ENCODE measurements at regions not wholly inside any gene's neighbourhood (a gene's known extent, or its start where the extent isn't known, plus 50 kb on each side); places are given as distances from the start of the nearest gene placed in this dataset.

GRCh38 chr2:595141-595815, 81.9 kb downstream of the TMEM18 start:
- intact Hi-C loops (cut with micrococcal nuclease) = no loop called here
- Mint-ChIP-seq H3K4me3 (no peak overlapping the region), H3K27me3 (peaks cover 0 to 7% of the 10 kb centered on the region in 2 donors), H3K36me3 (no peaks in the 10 kb centered on the region), H3K27ac (no peak overlapping the region), H3K9me3 (no peaks in the 10 kb centered on the region), H3K4me1 (peaks cover 0 to 1% (median 0%) of the 10 kb centered on the region in 4 donors)
- Histone ChIP-seq H3K27ac (ENCODE audit: low read depth, low read length) (no peak overlapping the region), H3K4me3 (ENCODE audit: low read length in 2 of 2) (no peak overlapping the region), H3K27me3 (ENCODE audit: insufficient read depth, low read length) (no peaks in the 10 kb centered on the region), H3K36me3 (ENCODE audit: insufficient read depth, low read length) (no peaks in the 10 kb centered on the region), H3K4me1 (ENCODE audit: insufficient read depth, low read length) (no peaks in the 10 kb centered on the region), H3K9me3 (ENCODE audit: control insufficient read depth in 1 of 2, low read length in 2 of 2) (no peaks in the 10 kb centered on the region)
- POLR2A ChIA-PET (ENCODE audit: partially characterized antibody) = no interaction called here
- DNase-seq = no peak
- CTCF ChIA-PET (ENCODE audit: partially characterized antibody) = no interaction called here

DNA sequence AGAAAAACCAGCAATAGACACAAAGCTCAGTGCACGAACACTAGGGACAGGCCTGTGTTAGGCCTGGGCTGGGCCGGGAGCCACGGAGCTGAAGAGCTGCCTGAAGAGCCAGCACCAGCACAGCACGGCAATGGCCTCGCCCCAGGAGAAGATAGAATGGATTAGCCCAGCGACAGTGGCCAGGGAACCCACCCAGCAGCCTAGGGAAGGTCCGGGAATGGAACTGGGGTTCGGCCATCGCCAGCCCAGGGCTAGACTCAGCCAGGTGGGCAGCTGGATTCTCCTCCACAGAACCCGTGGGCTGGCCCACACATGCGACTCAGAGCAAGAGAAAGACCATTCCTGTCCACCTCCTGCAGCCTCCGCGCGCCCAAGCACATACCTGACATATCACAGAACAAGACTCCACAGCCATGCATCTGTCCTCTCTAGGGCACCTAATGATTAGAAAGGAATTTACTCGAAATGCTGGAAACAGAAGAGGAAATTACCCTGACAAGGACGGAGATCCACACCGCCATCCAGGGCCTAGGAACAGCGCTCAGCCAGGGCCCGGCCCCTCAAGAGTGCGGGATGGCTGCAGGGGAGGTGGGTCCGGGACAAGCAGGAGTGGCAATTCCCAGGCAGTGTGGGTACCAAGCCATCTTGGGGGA, 82.8 kb downstream of the TMEM18 start:
- H3K4me3 ChIP-seq (ENCODE audit: low read length in 2 of 2) = no peak overlapping the region
- no peaks in the 10 kb centered on the region for H3K4me1 ChIP-seq (ENCODE audit: insufficient read depth, low read length)
- no peak for DNase-seq
- CTCF ChIA-PET (ENCODE audit: partially characterized antibody) = no interaction called here
- no peaks in the 10 kb centered on the region for H3K36me3 ChIP-seq (ENCODE audit: insufficient read depth, low read length)
- no peaks in the 10 kb centered on the region for H3K36me3 Mint-ChIP-seq
- no peak overlapping the region for H3K4me3 Mint-ChIP-seq
- peaks cover 4 to 7% of the 10 kb centered on the region in 2 donors for H3K27me3 Mint-ChIP-seq
- POLR2A ChIA-PET (ENCODE audit: partially characterized antibody) = no interaction called here
- intact Hi-C loops (cut with micrococcal nuclease) = no loop called here
- H3K27ac ChIP-seq (ENCODE audit: low read depth, low read length) = no peak overlapping the region
- H3K9me3 ChIP-seq (ENCODE audit: control insufficient read depth in 1 of 2, low read length in 2 of 2) = no peaks in the 10 kb centered on the region
- no peaks in the 10 kb centered on the region for H3K27me3 ChIP-seq (ENCODE audit: insufficient read depth, low read length)
- H3K27ac Mint-ChIP-seq = no peak overlapping the region
- H3K9me3 Mint-ChIP-seq = no peaks in the 10 kb centered on the region
- no peaks in the 10 kb centered on the region for H3K4me1 Mint-ChIP-seq

GRCh38 chr2:593356-594026, 83.7 kb downstream of the TMEM18 start:
- Mint-ChIP-seq H3K27ac (no peak overlapping the region), H3K27me3 (peaks cover 4 to 7% of the 10 kb centered on the region in 2 donors), H3K4me1 (no peaks in the 10 kb centered on the region), H3K36me3 (no peaks in the 10 kb centered on the region), H3K4me3 (no peak overlapping the region), H3K9me3 (no peaks in the 10 kb centered on the region)
- no peaks in the 10 kb centered on the region for H3K36me3 ChIP-seq (ENCODE audit: insufficient read depth, low read length)
- H3K4me1 ChIP-seq (ENCODE audit: insufficient read depth, low read length) = no peaks in the 10 kb centered on the region
- intact Hi-C loops (cut with micrococcal nuclease) = no loop called here
- no peak overlapping the region for H3K4me3 ChIP-seq (ENCODE audit: low read length in 2 of 2)
- ChIA-PET CTCF (ENCODE audit: partially characterized antibody) (no interaction called here), POLR2A (ENCODE audit: partially characterized antibody) (no interaction called here)
- no peak for DNase-seq
- H3K27me3 ChIP-seq (ENCODE audit: insufficient read depth, low read length) = no peaks in the 10 kb centered on the region
- no peak overlapping the region for H3K27ac ChIP-seq (ENCODE audit: low read depth, low read length)
- H3K9me3 ChIP-seq (ENCODE audit: control insufficient read depth in 1 of 2, low read length in 2 of 2) = no peaks in the 10 kb centered on the region

- no peaks in the 10 kb centered on the region for H3K9me3 Mint-ChIP-seq
- intact Hi-C loops (cut with micrococcal nuclease) = no loop called here
- H3K36me3 ChIP-seq (ENCODE audit: insufficient read depth, low read length) = no peaks in the 10 kb centered on the region
- no peak overlapping the region for H3K4me3 ChIP-seq (ENCODE audit: low read length in 2 of 2)
- peaks cover 4 to 7% of the 10 kb centered on the region in 2 donors for H3K27me3 Mint-ChIP-seq
- H3K36me3 Mint-ChIP-seq = no peaks in the 10 kb centered on the region
- no peaks in the 10 kb centered on the region for H3K9me3 ChIP-seq (ENCODE audit: control insufficient read depth in 1 of 2, low read length in 2 of 2)
- no peaks in the 10 kb centered on the region for H3K27me3 ChIP-seq (ENCODE audit: insufficient read depth, low read length)
- H3K4me3 Mint-ChIP-seq = no peak overlapping the region
- H3K4me1 ChIP-seq (ENCODE audit: insufficient read depth, low read length) = no peaks in the 10 kb centered on the region
- no peak for DNase-seq
- ChIA-PET CTCF (ENCODE audit: partially characterized antibody) (no interaction called here), POLR2A (ENCODE audit: partially characterized antibody) (no interaction called here)
- no peak overlapping the region for H3K27ac ChIP-seq (ENCODE audit: low read depth, low read length)
- no peaks in the 10 kb centered on the region for H3K4me1 Mint-ChIP-seq
- no peak overlapping the region for H3K27ac Mint-ChIP-seq
Observed at GRCh38 chr2:592737-593136, 84.5 kb downstream of the TMEM18 start.

- intact Hi-C loops (cut with micrococcal nuclease) = no loop called here
- H3K27me3 ChIP-seq (ENCODE audit: insufficient read depth, low read length) = peaks cover 7% of the 10 kb centered on the region
- H3K36me3 ChIP-seq (ENCODE audit: insufficient read depth, low read length) = no peaks in the 10 kb centered on the region
- no peak for DNase-seq
- POLR2A ChIA-PET (ENCODE audit: partially characterized antibody) = interaction anchor here (0.6 kb wide), 1 partner anchor 354 kb away, joined by 3 read pairs; no protein-coding TSS in a partner anchor
- Mint-ChIP-seq H3K27me3 (peaks cover 4 to 5% of the 10 kb centered on the region in 2 donors), H3K27ac (no peak overlapping the region), H3K36me3 (no peaks in the 10 kb centered on the region), H3K4me3 (no peak overlapping the region), H3K4me1 (peaks cover 3 to 4% (median 3%) of the 10 kb centered on the region in 4 donors), H3K9me3 (no peaks in the 10 kb centered on the region)
- peaks cover 6% of the 10 kb centered on the region for H3K4me1 ChIP-seq (ENCODE audit: insufficient read depth, low read length)
- H3K4me3 ChIP-seq (ENCODE audit: low read length in 2 of 2) = no peak overlapping the region
- no peaks in the 10 kb centered on the region for H3K9me3 ChIP-seq (ENCODE audit: control insufficient read depth in 1 of 2, low read length in 2 of 2)
- no peak overlapping the region for H3K27ac ChIP-seq (ENCODE audit: low read depth, low read length)
- CTCF ChIA-PET (ENCODE audit: partially characterized antibody) = no interaction called here
Observed at GRCh38 chr2:590214-591175, 86.7 kb downstream of the TMEM18 start.

DNA sequence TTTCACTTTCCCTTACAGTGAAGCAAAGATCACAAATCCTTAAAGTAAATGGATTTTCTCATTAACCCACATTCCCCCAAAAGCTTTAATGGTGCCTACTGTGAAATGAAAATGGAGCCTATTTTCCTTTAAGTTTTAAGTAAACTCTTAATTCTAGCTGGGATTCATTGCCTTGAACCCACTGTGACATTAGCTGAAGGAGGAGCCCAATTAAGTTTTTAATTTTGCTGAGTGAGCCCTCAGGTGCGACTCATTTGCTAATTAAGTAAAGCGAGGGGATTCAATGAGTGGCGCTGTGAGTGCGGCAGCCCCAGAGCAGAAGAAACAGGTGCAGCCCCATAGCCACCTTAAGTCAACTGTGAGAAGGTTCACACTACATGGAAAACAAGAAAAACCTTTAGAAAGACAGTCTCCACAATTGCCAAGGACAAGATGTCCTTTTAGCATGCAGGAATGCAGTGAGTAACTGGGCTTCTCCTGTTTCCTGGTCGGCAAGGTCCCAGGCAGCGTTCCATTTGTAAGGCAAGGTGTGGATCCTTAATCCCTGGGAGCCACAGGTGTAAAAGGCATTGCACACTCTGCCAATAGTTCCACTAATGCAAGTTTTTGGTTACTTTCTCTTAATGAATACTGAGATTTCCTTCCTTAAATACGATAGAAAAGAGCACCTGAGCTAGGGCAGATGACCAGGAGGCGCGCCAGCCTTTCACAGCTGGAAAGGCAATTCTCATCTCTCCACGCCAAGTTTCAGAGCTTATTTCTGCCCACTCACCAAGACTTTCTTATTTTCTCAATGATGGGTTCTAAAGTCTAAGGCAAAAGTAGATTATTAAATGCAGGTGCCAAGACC, 87.7 kb downstream of the TMEM18 start:
- Mint-ChIP-seq H3K36me3 (no peaks in the 10 kb centered on the region), H3K27ac (no peak overlapping the region), H3K4me3 (no peak overlapping the region), H3K27me3 (peaks cover 5% of the 10 kb centered on the region in 2 donors), H3K9me3 (no peaks in the 10 kb centered on the region), H3K4me1 (peaks cover 10 to 13% (median 11%) of the 10 kb centered on the region in 4 donors)
- H3K9me3 ChIP-seq (ENCODE audit: control insufficient read depth in 1 of 2, low read length in 2 of 2) = no peaks in the 10 kb centered on the region
- no peak overlapping the region for H3K27ac ChIP-seq (ENCODE audit: low read depth, low read length)
- intact Hi-C loops (cut with micrococcal nuclease) = no loop called here
- POLR2A ChIA-PET (ENCODE audit: partially characterized antibody) = no interaction called here
- no peak overlapping the region for H3K4me3 ChIP-seq (ENCODE audit: low read length in 2 of 2)
- H3K27me3 ChIP-seq (ENCODE audit: insufficient read depth, low read length) = peaks cover 7% of the 10 kb centered on the region
- H3K36me3 ChIP-seq (ENCODE audit: insufficient read depth, low read length) = no peaks in the 10 kb centered on the region
- DNase-seq = no peak
- CTCF ChIA-PET (ENCODE audit: partially characterized antibody) = no interaction called here
- peaks cover 16% of the 10 kb centered on the region for H3K4me1 ChIP-seq (ENCODE audit: insufficient read depth, low read length)

Data from CD4-positive, alpha-beta memory T cell (primary cell).